Glutamatergic neuron (in vitro differentiated cells): ENCODE measurements at regions not wholly inside any gene's neighbourhood (a gene's known extent, or its start where the extent isn't known, plus 50 kb on each side); places are given as distances from the start of the nearest gene placed in this dataset.

ENCODE experiments used
- DNase-seq: peaks from one replicate; pipeline ENCODE4 v3.0.0; 2022
- H3K27ac Mint-ChIP-seq: one replicate; pipeline ENCODE4 v1.8.0; 2020; ENCODE audit warnings: mild to moderate bottlenecking, mixed read lengths, inconsistent platforms; ENCODE audit not compliant: unreplicated experiment
- H3K27me3 Mint-ChIP-seq: one replicate; pipeline ENCODE4 v1.8.0; 2020; ENCODE audit warnings: mild to moderate bottlenecking, moderate library complexity, mixed read lengths, inconsistent platforms; ENCODE audit not compliant: unreplicated experiment
- H3K36me3 Mint-ChIP-seq: one replicate; pipeline ENCODE4 v1.8.0; 2020; ENCODE audit warnings: mild to moderate bottlenecking, mixed read lengths, inconsistent platforms; ENCODE audit not compliant: unreplicated experiment
- H3K4me1 Mint-ChIP-seq: one replicate; pipeline ENCODE4 v1.8.0; 2020; ENCODE audit warnings: mild to moderate bottlenecking, low read depth, mixed read lengths, inconsistent platforms; ENCODE audit not compliant: unreplicated experiment
- H3K4me3 Mint-ChIP-seq: one replicate; pipeline ENCODE4 v1.8.0; 2020; ENCODE audit warnings: mild to moderate bottlenecking, mixed read lengths, inconsistent platforms; ENCODE audit not compliant: unreplicated experiment
- H3K9me3 Mint-ChIP-seq: one replicate; pipeline ENCODE4 v1.8.0; 2020; ENCODE audit warnings: mild to moderate bottlenecking, moderate library complexity, mixed read lengths, inconsistent platforms; ENCODE audit not compliant: unreplicated experiment
- TF ChIP-seq, protein P1 (sequence below): fragments of 200-600 bp; sonication (generic); IDR thresholded peaks from one replicate; pipeline ENCODE4 v1.5.0; 2021; ENCODE audit not compliant: partially characterized antibody, unreplicated experiment

DNA sequence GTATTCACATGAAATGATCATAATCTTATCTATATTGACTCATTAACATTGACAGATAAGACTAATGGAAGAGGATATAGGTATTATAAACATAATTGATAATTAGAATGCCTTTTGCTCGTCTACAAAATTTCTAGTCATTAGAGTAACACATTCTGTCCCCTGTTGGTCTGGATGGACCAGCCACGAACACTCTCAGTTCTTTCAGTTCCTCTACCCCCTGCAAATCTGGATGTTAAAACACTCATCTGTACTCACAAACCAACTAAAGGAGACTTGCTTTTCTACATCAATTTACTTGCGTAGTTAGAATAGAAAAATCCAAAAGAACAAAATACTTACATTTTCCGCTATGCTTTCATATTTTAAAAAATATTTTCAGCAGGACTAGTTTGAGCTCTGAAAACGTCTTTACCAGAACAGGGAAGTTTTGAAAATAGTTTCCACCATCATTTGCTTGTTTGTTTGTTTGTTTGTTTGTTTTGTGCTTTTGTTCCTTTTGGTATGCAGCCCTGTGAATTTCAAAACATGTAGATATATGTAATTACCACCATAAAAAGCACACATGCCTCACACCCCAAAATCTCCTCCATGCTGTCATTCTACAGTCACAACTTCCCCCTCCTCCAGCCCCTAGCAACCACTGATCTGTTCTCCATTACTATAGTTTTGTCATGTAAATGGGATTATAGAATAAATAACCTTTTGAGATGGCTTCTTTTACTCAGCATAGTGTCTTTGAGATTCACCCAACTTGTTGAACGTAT lies 103.8 kb downstream of the FZD1 start:
- TF ChIP-seq, protein P1, sequence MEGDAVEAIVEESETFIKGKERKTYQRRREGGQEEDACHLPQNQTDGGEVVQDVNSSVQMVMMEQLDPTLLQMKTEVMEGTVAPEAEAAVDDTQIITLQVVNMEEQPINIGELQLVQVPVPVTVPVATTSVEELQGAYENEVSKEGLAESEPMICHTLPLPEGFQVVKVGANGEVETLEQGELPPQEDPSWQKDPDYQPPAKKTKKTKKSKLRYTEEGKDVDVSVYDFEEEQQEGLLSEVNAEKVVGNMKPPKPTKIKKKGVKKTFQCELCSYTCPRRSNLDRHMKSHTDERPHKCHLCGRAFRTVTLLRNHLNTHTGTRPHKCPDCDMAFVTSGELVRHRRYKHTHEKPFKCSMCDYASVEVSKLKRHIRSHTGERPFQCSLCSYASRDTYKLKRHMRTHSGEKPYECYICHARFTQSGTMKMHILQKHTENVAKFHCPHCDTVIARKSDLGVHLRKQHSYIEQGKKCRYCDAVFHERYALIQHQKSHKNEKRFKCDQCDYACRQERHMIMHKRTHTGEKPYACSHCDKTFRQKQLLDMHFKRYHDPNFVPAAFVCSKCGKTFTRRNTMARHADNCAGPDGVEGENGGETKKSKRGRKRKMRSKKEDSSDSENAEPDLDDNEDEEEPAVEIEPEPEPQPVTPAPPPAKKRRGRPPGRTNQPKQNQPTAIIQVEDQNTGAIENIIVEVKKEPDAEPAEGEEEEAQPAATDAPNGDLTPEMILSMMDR = no peak
- H3K4me3 Mint-ChIP-seq = no peak overlapping the region
- H3K36me3 Mint-ChIP-seq = no peaks in the 10 kb centered on the region
- peaks cover 8% of the 10 kb centered on the region for H3K4me1 Mint-ChIP-seq
- no peak for DNase-seq
- H3K27ac Mint-ChIP-seq = no peak overlapping the region
- no peaks in the 10 kb centered on the region for H3K9me3 Mint-ChIP-seq
- peaks cover 2% of the 10 kb centered on the region for H3K27me3 Mint-ChIP-seq

DNA sequence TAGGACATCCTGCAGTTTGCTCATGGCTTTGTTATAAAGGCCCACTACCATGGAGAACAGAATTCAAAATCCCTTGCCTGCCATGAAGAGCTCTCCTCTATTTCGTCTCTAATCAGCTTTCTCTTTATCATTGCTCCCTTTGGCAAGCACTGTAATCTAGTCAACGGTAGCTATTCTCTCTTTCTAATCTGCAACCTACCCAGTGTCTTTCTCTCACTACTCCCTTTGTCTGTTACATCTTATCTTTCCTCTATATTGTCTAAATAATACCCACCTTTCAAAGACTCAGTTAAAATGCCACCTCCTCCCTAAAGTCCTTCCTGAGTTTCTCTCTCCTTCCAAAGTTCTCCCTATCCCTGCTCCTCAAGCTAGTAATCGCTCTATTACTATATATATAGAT lies 108.1 kb downstream of the FZD1 start:
- H3K27ac Mint-ChIP-seq = no peak overlapping the region
- no peaks in the 10 kb centered on the region for H3K9me3 Mint-ChIP-seq
- no peaks in the 10 kb centered on the region for H3K36me3 Mint-ChIP-seq
- H3K4me1 Mint-ChIP-seq = peaks cover 25% of the 10 kb centered on the region
- no peak for DNase-seq
- no peak overlapping the region for H3K4me3 Mint-ChIP-seq
- TF ChIP-seq, protein P1 = no peak
- H3K27me3 Mint-ChIP-seq = peaks cover 4% of the 10 kb centered on the region

DNA sequence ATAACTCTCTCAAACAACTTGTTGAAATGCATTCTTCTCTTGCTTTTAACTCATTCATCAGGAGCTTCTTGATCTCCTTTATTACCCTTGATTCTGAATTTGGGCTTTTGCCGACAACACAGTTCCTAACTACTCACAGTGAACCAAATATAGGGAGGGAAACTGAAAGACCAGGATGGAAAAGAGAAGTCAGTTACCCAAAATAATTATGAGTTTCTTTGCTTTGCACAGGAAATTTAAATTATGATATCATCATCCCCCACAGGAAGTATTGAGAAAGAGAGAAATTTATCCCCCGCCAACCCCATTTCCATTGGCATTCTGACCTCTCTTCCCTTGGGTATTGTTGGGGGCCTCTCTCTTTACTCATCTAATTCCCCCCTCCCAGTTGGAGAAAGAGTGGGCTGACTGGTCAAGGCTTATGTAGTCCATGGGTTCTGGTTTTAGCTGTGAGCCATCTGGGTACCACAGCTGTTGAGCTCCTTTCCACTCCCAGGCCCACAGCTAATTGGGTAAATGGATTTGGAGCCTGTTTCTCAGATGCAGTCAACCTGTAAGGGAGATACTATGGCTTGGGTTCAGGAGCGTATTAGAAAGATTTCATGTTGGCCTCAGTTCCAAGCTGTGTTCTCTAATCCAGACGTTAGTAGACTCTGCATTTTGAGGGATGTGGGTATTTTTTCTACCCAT lies 109.0 kb downstream of the FZD1 start:
- Mint-ChIP-seq H3K9me3 (no peaks in the 10 kb centered on the region), H3K27ac (peak overlapping the region; percentile 67), H3K4me1 (peaks cover 25% of the 10 kb centered on the region), H3K27me3 (peaks cover 2% of the 10 kb centered on the region), H3K4me3 (peak overlapping the region; percentile 9), H3K36me3 (no peaks in the 10 kb centered on the region)
- TF ChIP-seq, protein P1 = no peak
- DNase-seq = peak; percentile 28

DNA sequence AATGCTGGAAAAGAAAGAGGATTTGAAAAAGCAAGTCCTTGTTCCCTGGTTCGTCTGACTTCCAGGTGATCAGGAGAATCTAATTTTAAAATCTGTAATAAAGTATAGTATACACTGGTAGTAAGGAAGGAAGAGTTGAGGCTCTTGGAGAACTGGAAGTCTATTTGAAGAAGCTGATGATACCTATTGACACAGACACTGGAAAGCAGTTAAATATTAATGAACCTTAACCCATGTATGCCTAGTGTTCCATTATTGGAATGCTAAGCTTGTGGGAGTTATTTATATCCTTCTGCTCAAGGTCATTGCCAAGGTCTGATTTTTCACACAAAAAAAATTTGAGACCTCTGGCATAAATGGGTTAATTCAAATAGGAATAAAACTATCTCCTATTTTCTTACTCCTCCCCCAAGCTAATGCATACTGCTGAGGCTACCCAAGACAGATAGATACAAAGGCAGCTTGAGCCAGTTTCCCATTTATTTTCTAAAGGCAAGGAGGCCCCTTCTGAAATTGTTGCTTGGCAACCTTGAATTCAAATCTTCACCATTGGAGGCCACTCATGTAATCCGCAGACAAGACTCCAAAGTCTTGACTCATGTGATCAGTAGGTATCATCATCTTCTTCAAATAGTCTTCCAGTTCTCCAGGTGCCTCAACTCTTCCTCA lies 110.2 kb downstream of the FZD1 start:
- TF ChIP-seq, protein P1 = no peak
- DNase-seq = no peak
- H3K9me3 Mint-ChIP-seq = peaks cover 3% of the 10 kb centered on the region
- no peak overlapping the region for H3K4me3 Mint-ChIP-seq
- H3K36me3 Mint-ChIP-seq = no peaks in the 10 kb centered on the region
- peaks cover 25% of the 10 kb centered on the region for H3K4me1 Mint-ChIP-seq
- H3K27ac Mint-ChIP-seq = peak overlapping the region; percentile 67
- H3K27me3 Mint-ChIP-seq = peaks cover 2% of the 10 kb centered on the region

DNA sequence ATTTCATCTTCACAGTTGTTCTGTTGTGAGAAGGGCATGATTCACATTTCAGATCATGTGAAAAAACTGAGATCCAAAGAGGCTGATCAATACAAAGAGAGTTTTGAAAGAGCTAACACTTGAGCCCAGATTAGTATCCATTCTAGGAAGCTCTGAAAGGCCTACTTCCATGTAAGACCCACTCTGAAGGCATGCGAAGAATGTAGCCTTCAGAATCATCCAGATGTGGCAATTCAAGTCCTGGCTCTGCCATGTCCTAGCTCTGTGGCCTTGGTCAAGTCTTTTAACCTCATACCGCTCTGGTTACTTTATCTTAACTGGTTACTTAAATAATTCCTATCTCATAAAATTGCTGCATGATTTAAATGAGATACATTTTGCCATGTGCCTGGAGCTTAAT lies 111.1 kb downstream of the FZD1 start:
- peaks cover 4% of the 10 kb centered on the region for H3K27me3 Mint-ChIP-seq
- peaks cover 25% of the 10 kb centered on the region for H3K4me1 Mint-ChIP-seq
- DNase-seq = no peak
- H3K4me3 Mint-ChIP-seq = no peak overlapping the region
- peaks cover 3% of the 10 kb centered on the region for H3K9me3 Mint-ChIP-seq
- H3K27ac Mint-ChIP-seq = no peak overlapping the region
- H3K36me3 Mint-ChIP-seq = no peaks in the 10 kb centered on the region
- TF ChIP-seq, protein P1 = no peak
